KOPT-K1 (cell line): ENCODE measurements at regions not wholly inside any gene's neighbourhood (a gene's known extent, or its start where the extent isn't known, plus 50 kb on each side); places are given as distances from the start of the nearest gene placed in this dataset.
"Not testable (repeated sequence)": the region's sequence is repeated elsewhere in the genome, so short reads cannot be mapped to it uniquely, and the experiment has no call there.

Experiments
- H3K27ac ChIP-seq: fragments of 200-600 bp; sonication (generic); 2 replicates; pipeline ENCODE4 v1.5.1; 2016; ENCODE audit warnings: antibody characterized with exemption, mild to moderate bottlenecking, low read depth, low read length; ENCODE audit not compliant: poor library complexity, severe bottlenecking
- H3K36me3 ChIP-seq: fragments of 200-600 bp; sonication (generic); 2 replicates; pipeline ENCODE4 v1.5.1; 2017; ENCODE audit warnings: antibody characterized with exemption, mild to moderate bottlenecking, low read length, moderate library complexity; ENCODE audit not compliant: insufficient read depth
- H3K9me3 ChIP-seq: fragments of 200-600 bp; sonication (generic); 2 replicates; pipeline ENCODE4 v1.5.1; 2017; ENCODE audit warnings: antibody characterized with exemption, low read length, mild to moderate bottlenecking; ENCODE audit not compliant: insufficient read depth, poor library complexity, severe bottlenecking

- H3K27ac ChIP-seq, H3K36me3 ChIP-seq: not testable (repeated sequence)
- H3K9me3 ChIP-seq, result peaks cover 14% of the 10 kb centered on the region
Observed at GRCh38 chr6:147651-148050, 144.6 kb upstream of the DUSP22 start.

GRCh38 chr6:148051-148984 is 144.0 kb upstream of the DUSP22 start:
- H3K9me3 ChIP-seq, result peaks cover 14% of the 10 kb centered on the region
- H3K36me3 ChIP-seq, H3K27ac ChIP-seq: not testable (repeated sequence)

DNA sequence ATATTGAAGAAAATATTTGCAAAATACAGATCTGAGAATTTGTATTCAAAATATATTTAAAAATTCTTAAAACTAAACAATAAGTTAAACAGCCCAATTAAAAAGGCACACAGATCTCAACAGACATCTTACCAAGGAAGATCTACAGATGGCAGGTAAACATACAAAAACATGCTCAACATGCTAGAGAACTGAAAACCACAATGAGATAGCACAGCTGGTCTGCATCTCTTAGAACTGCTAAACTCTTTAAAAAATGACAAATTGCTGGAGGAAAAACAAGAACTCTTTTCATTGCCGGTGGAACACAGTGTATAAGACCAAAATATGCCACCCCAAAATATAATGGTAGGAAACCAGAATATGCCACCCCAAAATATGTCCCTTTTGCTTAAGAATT is 142.1 kb upstream of the DUSP22 start:
- H3K9me3 ChIP-seq, result peaks cover 14% of the 10 kb centered on the region
- not testable (repeated sequence) for H3K27ac ChIP-seq, H3K36me3 ChIP-seq

DNA sequence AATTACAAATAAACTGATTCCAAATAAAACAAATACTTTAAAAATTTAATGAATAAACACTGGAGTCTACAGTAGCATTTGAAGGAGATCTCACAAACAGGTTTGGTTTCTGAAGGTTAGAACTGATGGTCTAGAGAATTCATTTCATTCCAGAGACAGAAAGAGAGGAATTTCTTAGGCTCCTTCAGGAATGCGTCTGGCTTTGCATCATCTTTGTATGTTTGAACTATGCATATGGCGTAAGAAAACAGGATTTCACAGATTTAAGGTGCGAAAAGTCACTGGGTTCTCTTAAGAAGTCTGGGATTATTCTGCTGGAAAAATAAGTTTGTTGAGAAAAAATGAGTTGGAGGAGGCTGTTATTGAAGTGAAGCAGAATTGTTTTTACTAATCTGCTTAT is 139.9 kb upstream of the DUSP22 start:
- H3K36me3 ChIP-seq, result not testable (repeated sequence)

DNA sequence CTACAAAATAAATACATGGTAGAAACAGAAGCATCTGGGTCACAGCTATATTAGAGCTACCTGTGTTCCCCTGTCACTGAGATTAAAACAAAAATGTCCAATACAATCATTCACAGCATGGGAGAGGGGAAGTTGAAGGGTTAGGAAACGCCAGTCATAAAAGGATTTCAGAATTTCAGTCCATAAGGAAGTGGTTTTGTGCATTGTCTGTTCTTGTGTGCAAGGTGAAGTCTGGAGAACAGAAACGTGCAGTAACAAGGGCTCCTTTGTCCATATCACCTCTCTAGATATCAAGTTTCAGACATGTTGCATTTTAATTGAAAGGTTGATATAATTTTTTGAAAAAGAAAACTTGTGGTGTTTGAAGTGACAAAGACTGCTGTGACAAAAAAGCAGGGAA is 139.3 kb upstream of the DUSP22 start:
- not testable (repeated sequence) for H3K9me3 ChIP-seq, H3K36me3 ChIP-seq, H3K27ac ChIP-seq

More for the DNA sequence above, 139.9 kb upstream of the DUSP22 start:
- H3K27ac ChIP-seq, result not testable (repeated sequence)
- H3K9me3 ChIP-seq, result peaks cover 14% of the 10 kb centered on the region

GRCh38 chr6:153867-154266 is 138.4 kb upstream of the DUSP22 start:
- not testable (repeated sequence) for H3K9me3 ChIP-seq, H3K36me3 ChIP-seq, H3K27ac ChIP-seq

GRCh38 chr6:154321-155092 is 137.8 kb upstream of the DUSP22 start:
- H3K36me3 ChIP-seq, H3K27ac ChIP-seq: not testable (repeated sequence)

GRCh38 chr6:156010-156409 is 136.3 kb upstream of the DUSP22 start:
- H3K9me3 ChIP-seq, result no peaks in the 10 kb centered on the region
- H3K27ac ChIP-seq, result no peak overlapping the region
- H3K36me3 ChIP-seq, result no peaks in the 10 kb centered on the region

More at GRCh38 chr6:154321-155092, 137.8 kb upstream of the DUSP22 start:
- H3K9me3 ChIP-seq, result not testable (repeated sequence)

DNA sequence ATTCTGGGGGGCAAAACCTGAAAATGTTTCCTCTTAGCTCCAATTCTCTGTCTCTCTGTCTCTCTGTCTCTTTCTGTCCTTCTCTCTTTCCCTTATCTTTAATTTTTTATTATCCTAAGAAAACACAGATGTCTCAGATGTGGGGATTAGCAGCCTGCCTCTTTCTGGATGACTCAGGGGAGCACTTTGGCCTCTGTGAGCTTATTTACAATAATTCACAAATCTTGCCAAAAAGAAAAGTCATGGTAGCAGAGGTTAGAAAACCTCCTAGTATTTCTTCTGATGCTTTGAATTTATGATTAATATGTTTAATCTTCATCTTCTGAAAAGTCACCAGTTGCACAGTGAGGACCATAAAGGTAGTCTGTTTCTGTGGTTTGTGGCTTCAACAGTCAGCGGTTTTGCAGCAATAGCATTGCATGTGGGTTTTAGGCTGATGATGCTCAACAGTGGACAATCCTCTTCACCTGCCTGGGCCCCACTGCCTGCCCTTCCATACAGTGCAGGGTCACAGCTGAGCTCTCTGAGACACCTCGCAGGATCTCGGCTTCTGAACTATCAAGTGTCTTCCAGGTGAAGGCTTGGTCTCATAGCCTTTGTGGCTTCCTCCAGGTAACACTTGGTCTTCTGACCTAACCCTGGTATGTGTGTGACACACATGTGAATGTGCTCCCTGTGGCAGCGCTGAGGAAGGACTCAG is 135.7 kb upstream of the DUSP22 start:
- H3K27ac ChIP-seq, H3K36me3 ChIP-seq, H3K9me3 ChIP-seq: not testable (repeated sequence)

DNA sequence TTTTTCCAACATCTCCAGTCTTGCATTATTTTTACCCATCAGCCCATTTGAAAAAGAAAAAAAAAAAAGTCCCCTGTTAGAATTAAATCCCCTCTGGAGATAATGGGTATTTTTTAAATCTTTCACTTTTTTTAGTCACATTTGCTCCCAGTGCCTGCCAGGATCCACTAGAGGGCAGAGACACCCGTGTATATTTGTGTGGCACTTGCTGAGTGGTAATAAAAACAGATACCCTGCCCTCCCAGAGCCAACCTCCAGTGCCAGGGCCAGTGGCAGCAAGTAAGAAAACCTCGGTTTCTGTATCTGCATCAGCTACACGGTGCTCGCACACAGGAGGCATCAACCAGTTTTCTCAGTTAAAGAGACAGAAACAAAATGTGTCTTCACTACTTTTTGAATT is 135.1 kb upstream of the DUSP22 start:
- H3K9me3 ChIP-seq, H3K36me3 ChIP-seq, H3K27ac ChIP-seq: not testable (repeated sequence)

GRCh38 chr6:161657-162056 is 130.6 kb upstream of the DUSP22 start:
- H3K27ac ChIP-seq, H3K36me3 ChIP-seq, H3K9me3 ChIP-seq: not testable (repeated sequence)

GRCh38 chr6:164720-165119 is 127.6 kb upstream of the DUSP22 start:
- no peak overlapping the region for H3K27ac ChIP-seq
- H3K9me3 ChIP-seq, result no peaks in the 10 kb centered on the region
- H3K36me3 ChIP-seq, result no peaks in the 10 kb centered on the region

GRCh38 chr6:165263-165662 is 127.0 kb upstream of the DUSP22 start:
- Histone ChIP-seq H3K36me3 (no peaks in the 10 kb centered on the region), H3K9me3 (no peaks in the 10 kb centered on the region), H3K27ac (no peak overlapping the region)

DNA sequence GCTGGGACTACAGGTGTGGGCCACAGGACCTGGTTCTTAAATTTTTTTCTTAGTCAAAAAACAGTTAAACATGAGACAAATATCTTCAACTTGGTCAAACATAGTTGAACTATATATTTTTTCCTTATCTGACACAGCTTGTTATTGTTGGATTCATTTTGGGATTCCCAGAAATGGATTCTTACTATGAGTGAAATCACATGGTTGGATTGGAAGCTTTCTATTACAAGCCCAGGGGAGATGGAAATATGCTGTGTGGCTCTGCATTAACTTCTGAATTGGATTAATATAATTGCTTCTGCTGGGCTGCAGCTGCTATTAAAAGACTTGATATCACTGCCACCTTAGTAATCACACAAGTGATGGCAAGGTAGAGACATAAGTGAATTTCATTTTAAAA is 126.4 kb upstream of the DUSP22 start:
- Histone ChIP-seq H3K36me3 (no peaks in the 10 kb centered on the region), H3K9me3 (no peaks in the 10 kb centered on the region), H3K27ac (no peak overlapping the region)

DNA sequence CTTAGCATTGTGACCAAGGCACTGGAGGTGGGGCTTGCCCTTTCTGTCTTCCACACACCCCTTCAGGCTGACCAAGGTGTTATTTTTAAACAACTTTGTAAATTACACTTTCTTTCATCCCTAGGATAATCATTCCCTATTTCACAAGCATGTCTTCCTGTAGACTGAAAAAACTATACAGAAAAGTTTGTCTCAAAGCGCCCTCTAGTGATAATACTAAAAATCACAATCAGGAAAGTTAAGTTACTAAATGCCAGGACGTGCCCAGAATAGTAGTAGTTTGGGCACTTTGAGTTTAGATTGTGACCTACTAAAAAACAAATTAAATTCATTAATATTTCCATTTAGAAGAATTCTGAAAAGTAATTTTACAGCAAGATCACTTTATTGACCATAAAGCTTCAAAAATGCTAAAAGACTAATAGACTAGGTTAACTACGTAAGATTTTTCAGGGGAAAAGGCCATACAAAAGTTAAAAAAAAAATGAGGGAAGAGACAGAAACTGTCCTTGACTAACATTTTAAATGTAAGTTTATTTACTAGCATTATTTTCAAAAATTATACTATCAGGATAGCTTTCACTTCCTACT is 123.3 kb upstream of the DUSP22 start:
- Histone ChIP-seq H3K27ac (no peak overlapping the region), H3K36me3 (no peaks in the 10 kb centered on the region), H3K9me3 (peaks cover 10% of the 10 kb centered on the region)
